GM12891 (cell line): ENCODE measurements at regions not wholly inside any gene's neighbourhood (a gene's known extent, or its start where the extent isn't known, plus 50 kb on each side); places are given as distances from the start of the nearest gene placed in this dataset.
"Not testable (repeated sequence)": the region's sequence is repeated elsewhere in the genome, so short reads cannot be mapped to it uniquely, and the experiment has no call there.

Experiments used
- DNase-seq: peaks from one replicate; pipeline ENCODE4 v3.0.0; 2011; ENCODE audit warnings: low spot score; ENCODE audit not compliant: insufficient read length
- FAIRE-seq: peaks from 2 replicates; lab custom pipeline; 2011; peaks lifted over from hg19 to GRCh38; lab: Jason Lieb, UNC
- PAX5 ChIP-seq: IDR thresholded peaks from 2 replicates; pipeline ENCODE4 v1.6.1; 2011; ENCODE audit warnings: low read length, moderate library complexity, mild to moderate bottlenecking; ENCODE audit not compliant: insufficient read depth, severe bottlenecking
- POLR2A ChIP-seq: IDR thresholded peaks from 2 replicates; pipeline ENCODE4 v1.6.1; 2011; ENCODE audit warnings: low read depth, low read length, control low read depth
- POLR2AphosphoS5 ChIP-seq: IDR thresholded peaks from 2 replicates; pipeline ENCODE4 v1.6.1; 2011; ENCODE audit warnings: low read depth, low read length, control low read depth
- POU2F2 ChIP-seq: IDR thresholded peaks from 2 replicates; pipeline ENCODE4 v1.6.1; 2011; ENCODE audit warnings: low read depth, mild to moderate bottlenecking, control low read depth, low read length, moderate library complexity
- SPI1 ChIP-seq: IDR thresholded peaks from 2 replicates; pipeline ENCODE4 v1.6.1; 2011; ENCODE audit warnings: low read depth, low read length, control low read depth
- TAF1 ChIP-seq: IDR thresholded peaks from 2 replicates; pipeline ENCODE4 v1.6.1; 2011; ENCODE audit warnings: low read depth, low read length, control low read depth

GRCh38 chr1:221514806-221515205 is 227.1 kb downstream of the DUSP10 start:
- DNase-seq (no peak), FAIRE-seq (no peak)
- TF ChIP-seq TAF1 (no peak), POU2F2 (no peak), PAX5 (no peak), SPI1 (no peak), POLR2A (no peak), POLR2AphosphoS5 (no peak)

GRCh38 chr1:221515496-221515895 is 226.4 kb downstream of the DUSP10 start:
- FAIRE-seq (no peak), DNase-seq (no peak)
- no peak for TF ChIP-seq POU2F2
- no peak for TF ChIP-seq PAX5
- TF ChIP-seq POLR2A, result no peak
- TF ChIP-seq POLR2AphosphoS5, result no peak
- TF ChIP-seq TAF1, result no peak
- no peak for TF ChIP-seq SPI1

DNA sequence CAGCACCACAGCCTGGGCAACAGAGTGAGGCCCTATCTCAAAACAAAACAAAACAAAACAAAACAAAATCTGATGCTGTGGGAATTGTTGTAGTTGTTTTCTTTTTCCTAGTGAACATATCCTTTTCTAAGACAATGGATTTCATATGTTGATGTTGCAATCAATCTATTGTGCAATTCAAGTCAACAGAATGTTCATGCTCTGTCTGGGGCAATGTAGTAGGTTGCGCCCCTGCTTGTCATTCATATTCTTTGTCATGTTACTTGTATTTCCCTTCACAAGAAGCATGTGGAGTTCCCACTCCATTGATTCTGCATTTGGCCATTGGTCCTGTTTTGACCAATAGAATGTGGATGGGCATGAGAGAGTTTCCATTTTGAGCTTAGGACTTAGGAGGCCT is 223.9 kb downstream of the DUSP10 start:
- DNase-seq, result no peak
- no peak for FAIRE-seq
- TF ChIP-seq POLR2AphosphoS5 (no peak), SPI1 (no peak), POU2F2 (no peak), PAX5 (no peak), POLR2A (no peak), TAF1 (no peak)

- FAIRE-seq (no peak), DNase-seq (no peak)
- TF ChIP-seq POU2F2 (no peak), TAF1 (no peak), POLR2AphosphoS5 (no peak), POLR2A (no peak), SPI1 (no peak), PAX5 (no peak)
These were observed 221.6 kb downstream of the DUSP10 start for GRCh38 chr1:221520250-221520649.

DNA sequence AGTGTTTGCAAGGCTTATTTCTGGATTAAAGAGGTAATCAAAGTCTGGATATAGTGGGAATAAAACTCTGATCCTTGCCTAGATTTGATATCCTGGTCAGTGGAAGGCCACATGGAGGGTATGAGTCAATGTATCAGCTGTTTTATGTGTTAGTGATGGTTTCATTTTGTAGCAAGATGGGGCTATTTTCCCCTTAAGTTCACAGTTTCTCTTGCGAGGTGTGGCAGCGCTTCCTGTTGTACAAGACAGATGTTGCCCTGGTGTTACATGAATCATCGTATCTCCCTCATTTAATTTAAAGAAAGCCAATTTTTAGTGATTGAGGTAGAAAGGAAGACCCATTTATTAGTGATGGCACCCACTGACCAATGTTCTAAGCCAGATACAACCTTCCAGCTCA is 220.2 kb downstream of the DUSP10 start:
- TF ChIP-seq PAX5 (no peak), POLR2AphosphoS5 (no peak), SPI1 (no peak), POLR2A (no peak), POU2F2 (no peak), TAF1 (no peak)
- FAIRE-seq (peak; percentile 9), DNase-seq (no peak)

DNA sequence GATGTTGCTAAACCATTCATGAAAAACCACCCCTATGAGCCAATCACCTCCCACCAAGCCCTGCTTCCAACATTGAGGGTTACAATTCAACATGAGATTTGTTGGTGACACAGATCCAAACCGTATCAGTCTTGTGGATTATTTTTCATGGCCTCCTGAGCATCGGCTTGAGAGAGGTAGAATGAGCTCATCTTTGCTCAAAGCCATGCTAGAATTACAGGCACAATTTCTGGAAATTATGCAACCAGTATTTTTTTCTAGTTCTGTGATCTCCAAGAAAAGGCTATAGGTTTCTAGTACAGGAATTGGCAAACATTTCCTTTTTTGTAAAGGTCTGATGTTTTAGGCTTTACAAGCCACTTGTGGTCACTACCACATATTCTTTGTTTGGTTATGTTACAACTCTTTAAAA is 219.4 kb downstream of the DUSP10 start:
- DNase-seq (no peak), FAIRE-seq (peak; percentile 23)
- TF ChIP-seq POU2F2 (no peak), TAF1 (no peak), POLR2AphosphoS5 (no peak), POLR2A (no peak)

- FAIRE-seq (no peak), DNase-seq (no peak)
- TF ChIP-seq POU2F2 (no peak), POLR2A (no peak), PAX5 (no peak), POLR2AphosphoS5 (no peak), SPI1 (no peak), TAF1 (no peak)
These were observed 216.1 kb downstream of the DUSP10 start for GRCh38 chr1:221525749-221526148.

- DNase-seq (no peak), FAIRE-seq (no peak)
- TF ChIP-seq POU2F2, result no peak
- TF ChIP-seq PAX5, result no peak
- no peak for TF ChIP-seq SPI1
- no peak for TF ChIP-seq TAF1
These were observed 214.6 kb downstream of the DUSP10 start for GRCh38 chr1:221527302-221527701.

DNA sequence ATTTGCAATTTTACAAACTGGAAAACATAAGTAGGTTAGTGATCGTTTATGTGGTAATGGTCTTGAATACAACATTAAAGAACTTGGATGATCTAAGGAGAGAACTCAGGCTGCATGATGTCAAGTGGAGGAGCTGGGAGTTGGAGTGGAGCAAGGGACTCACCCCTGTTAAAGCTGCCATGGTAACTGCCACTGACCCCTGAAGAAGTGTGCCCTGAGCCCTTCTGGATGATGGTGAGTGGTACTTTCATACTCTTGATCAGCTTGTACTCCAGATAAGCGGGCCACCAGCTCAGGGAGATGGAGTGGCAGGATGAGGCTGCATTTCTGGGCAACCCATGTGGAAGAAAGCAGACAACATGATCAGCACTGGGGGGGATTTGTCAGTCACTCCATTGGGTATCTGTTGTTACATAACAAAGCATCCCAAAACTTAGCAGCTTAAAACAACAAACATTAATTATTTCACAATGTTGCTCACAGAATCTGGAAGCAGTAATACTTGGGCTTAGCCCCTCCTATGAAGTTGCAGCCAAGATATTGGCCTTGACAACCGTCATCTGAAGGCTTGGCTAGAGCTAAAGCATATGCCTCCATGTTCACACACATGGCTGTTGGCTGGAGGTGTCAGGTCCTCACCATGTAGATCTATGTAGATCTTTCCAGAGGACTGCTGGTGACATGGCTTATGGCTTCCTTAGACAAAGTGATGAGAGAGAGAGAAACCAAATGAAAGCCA is 213.8 kb downstream of the DUSP10 start:
- no peak for FAIRE-seq
- no peak for TF ChIP-seq POLR2AphosphoS5
- no peak for TF ChIP-seq POLR2A
- no peak for TF ChIP-seq POU2F2
- no peak for DNase-seq

GRCh38 chr1:221530159-221530558 is 211.7 kb downstream of the DUSP10 start:
- DNase-seq, FAIRE-seq: not testable (repeated sequence)

GRCh38 chr1:221530791-221531190 is 211.1 kb downstream of the DUSP10 start:
- DNase-seq (no peak), FAIRE-seq (no peak)
- TF ChIP-seq POLR2AphosphoS5, result no peak
- TF ChIP-seq SPI1, result no peak
- TF ChIP-seq POU2F2, result no peak
- TF ChIP-seq PAX5, result no peak
- no peak for TF ChIP-seq POLR2A
- no peak for TF ChIP-seq TAF1
